ENCODE measurements at regions not wholly inside any gene's neighbourhood (a gene's known extent, or its start where the extent isn't known, plus 50 kb on each side); places are given as distances from the start of the nearest gene placed in this dataset.

- DNase-seq: no peak
Observed at GRCh38 chr10:25117757-25118156, 57.0 kb upstream of the GPR158 start.

GRCh38 chr10:25120188-25120587 lies 54.6 kb upstream of the GPR158 start:
- DNase-seq: no peak
